Lung (tissue), 11 donors: ENCODE measurements at regions not wholly inside any gene's neighbourhood (a gene's known extent, or its start where the extent isn't known, plus 50 kb on each side); places are given as distances from the start of the nearest gene placed in this dataset.
"Not testable (repeated sequence)": the region's sequence is repeated elsewhere in the genome, so short reads cannot be mapped to it uniquely, and the experiment has no call there.

ENCODE experiments used
- ATAC-seq: fragments of 200-7000 bp; cut with Tn5 transposase; one replicate; pipeline ENCODE4 v1.9.1; 2020; ENCODE audit warnings: moderate number of reproducible peaks; ENCODE audit not compliant: insufficient read depth, low FRiP score
- DNase-seq, 3 donors: peaks; one replicate each; pipeline ENCODE4 v3.0.0-alpha.2; 2013 to 2017
- H3K27ac ChIP-seq, 2 donors: one replicate each; pipeline ENCODE4 v1.5.1; 2013; ENCODE audit warnings: mild to moderate bottlenecking in 2 of 2, moderate library complexity in 2 of 2, control low read depth in 1 of 2, inconsistent platforms in 1 of 2, low read depth in 1 of 2, low read length in 1 of 2
- H3K27me3 ChIP-seq, 3 donors: one replicate each; pipeline ENCODE4 v1.5.1; 2013; ENCODE audit warnings: low read length in 2 of 3; ENCODE audit not compliant: control insufficient read depth in 3 of 3, insufficient read depth in 3 of 3
- H3K36me3 ChIP-seq, 4 donors: one replicate each; pipeline ENCODE4 v1.5.1; 2013; ENCODE audit warnings: low read length in 4 of 4, mild to moderate bottlenecking in 1 of 4, moderate library complexity in 1 of 4; ENCODE audit not compliant: control insufficient read depth in 4 of 4, insufficient read depth in 4 of 4
- H3K4me1 ChIP-seq, 5 donors: one replicate each; pipeline ENCODE4 v1.5.1; 2013; ENCODE audit warnings: low read length in 5 of 5, mild to moderate bottlenecking in 2 of 5, moderate library complexity in 1 of 5; ENCODE audit not compliant: control insufficient read depth in 5 of 5, insufficient read depth in 5 of 5
- H3K4me3 ChIP-seq: one replicate; pipeline ENCODE4 v1.5.1; 2013; ENCODE audit warnings: mild to moderate bottlenecking, control low read depth, moderate library complexity
- H3K9ac ChIP-seq, 2 donors: one replicate each; pipeline ENCODE4 v1.5.1; 2013; ENCODE audit warnings: low read length in 2 of 2, control low read depth in 1 of 2; ENCODE audit not compliant: insufficient read depth in 1 of 2
- H3K9me3 ChIP-seq, 4 donors: one replicate each; pipeline ENCODE4 v1.5.1; 2013; ENCODE audit warnings: low read length in 3 of 4, mild to moderate bottlenecking in 1 of 4, moderate library complexity in 1 of 4; ENCODE audit not compliant: control insufficient read depth in 4 of 4, insufficient read depth in 3 of 4
- WGBS, 2 donors: extraction: QIAGEN DNeasy Blood & Tissue Kit; methylation state at CpG; one replicate each; pipeline ENCODE4 v1.1.7; 2013; 5-methylcytosine and 5-hydroxymethylcytosine counted together
- TF ChIP-seq, protein P1 (sequence below): IDR thresholded peaks from 2 replicates; pipeline ENCODE4 v1.5.1; 2012; ENCODE audit warnings: mild to moderate bottlenecking; ENCODE audit errors: control extremely low read depth, extremely low read depth
- donor health status: control.
- donor health status: control.
- donor health status: Bipolar disorder and iron deficiency.
- donor health status: healthy.
- donor health status: DM: yes; HTN: yes; CAD: no.

DNA sequence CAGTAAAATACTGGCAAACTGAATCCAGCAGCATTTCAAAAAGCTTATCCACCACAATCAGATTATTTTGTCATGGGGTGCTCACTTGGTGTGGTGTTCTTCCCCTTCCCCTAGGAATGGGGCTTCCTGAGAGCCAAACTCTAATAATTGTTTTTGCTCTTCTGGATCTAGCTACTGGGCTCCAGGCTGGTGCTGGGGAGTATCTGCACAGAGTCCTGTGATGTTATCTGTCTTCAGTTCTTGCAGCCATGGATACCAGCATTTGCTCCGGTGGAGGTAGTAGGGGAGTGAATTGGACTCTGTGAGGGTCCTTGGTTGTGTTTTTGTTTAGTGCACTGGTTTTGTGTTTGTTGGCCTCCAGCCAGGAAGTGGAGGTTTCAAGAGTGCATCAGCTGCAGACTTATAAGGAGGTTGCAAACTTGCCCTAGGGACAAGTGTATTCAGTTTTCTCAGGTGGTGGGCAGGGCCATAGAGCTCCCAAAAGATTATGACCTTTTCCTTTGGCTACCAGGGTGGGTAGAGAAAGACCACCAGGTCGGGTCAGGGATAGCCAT is 308.5 kb upstream of the MAGI2 start:
- TF ChIP-seq, protein P1, sequence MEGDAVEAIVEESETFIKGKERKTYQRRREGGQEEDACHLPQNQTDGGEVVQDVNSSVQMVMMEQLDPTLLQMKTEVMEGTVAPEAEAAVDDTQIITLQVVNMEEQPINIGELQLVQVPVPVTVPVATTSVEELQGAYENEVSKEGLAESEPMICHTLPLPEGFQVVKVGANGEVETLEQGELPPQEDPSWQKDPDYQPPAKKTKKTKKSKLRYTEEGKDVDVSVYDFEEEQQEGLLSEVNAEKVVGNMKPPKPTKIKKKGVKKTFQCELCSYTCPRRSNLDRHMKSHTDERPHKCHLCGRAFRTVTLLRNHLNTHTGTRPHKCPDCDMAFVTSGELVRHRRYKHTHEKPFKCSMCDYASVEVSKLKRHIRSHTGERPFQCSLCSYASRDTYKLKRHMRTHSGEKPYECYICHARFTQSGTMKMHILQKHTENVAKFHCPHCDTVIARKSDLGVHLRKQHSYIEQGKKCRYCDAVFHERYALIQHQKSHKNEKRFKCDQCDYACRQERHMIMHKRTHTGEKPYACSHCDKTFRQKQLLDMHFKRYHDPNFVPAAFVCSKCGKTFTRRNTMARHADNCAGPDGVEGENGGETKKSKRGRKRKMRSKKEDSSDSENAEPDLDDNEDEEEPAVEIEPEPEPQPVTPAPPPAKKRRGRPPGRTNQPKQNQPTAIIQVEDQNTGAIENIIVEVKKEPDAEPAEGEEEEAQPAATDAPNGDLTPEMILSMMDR, result no peak
- no peaks in the 10 kb centered on the region for H3K27me3 ChIP-seq
- DNase-seq (no peak), ATAC-seq (no peak)
- no peak overlapping the region for H3K9ac ChIP-seq
- no peaks in the 10 kb centered on the region for H3K4me1 ChIP-seq
- H3K9me3 ChIP-seq, result no peaks in the 10 kb centered on the region
- no peaks in the 10 kb centered on the region for H3K36me3 ChIP-seq
- no peak overlapping the region for H3K27ac ChIP-seq
- WGBS, 2 donors, result 58 to 76% methylated on average over 2 of the region's 2 CpGs
- H3K4me3 ChIP-seq, result no peak overlapping the region

DNA sequence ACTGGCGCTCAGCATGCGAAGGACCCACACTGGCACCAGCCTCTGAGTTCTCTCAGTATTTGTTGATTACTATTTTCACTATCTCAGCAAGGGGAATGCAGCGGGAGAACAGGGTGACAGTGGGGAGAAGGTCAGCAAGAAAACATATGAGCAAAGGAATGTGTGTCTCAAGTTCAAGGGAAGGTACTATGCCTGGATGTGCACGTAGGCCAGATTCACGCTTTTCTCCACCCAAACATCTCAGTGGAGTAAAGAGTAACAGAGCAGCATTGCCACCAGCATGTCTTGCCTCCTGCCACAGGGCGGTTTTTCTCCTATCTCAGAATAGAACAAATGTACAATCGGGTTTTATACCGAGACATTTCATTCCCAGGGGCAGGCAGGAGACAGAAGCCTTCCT is 297.5 kb upstream of the MAGI2 start:
- H3K27me3 ChIP-seq, ATAC-seq, H3K9ac ChIP-seq, H3K4me1 ChIP-seq, H3K9me3 ChIP-seq, H3K4me3 ChIP-seq, H3K27ac ChIP-seq, DNase-seq, H3K36me3 ChIP-seq: not testable (repeated sequence)
- 93 to 94% methylated on average over 8 of the region's 8 CpGs for WGBS, 2 donors

DNA sequence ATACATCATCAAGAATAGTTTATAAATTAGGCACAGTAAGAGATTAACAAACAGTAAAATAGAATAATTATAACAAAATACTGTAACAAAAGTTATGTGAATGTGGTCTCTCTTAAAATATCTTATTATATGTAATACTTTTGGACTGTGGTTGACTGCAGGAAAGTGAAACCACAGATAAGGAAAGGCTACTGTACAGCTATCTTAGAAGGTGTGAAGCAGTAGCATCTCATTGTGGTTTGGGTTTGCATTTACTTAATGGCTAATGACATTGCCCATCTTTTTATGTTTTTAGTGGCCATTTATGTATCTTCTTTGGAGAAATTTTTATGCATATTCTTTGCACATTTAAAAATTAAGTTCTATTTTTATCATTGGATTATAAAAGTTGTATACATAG is 296.4 kb upstream of the MAGI2 start:
- no peak for ATAC-seq
- H3K27me3 ChIP-seq, result no peaks in the 10 kb centered on the region

DNA sequence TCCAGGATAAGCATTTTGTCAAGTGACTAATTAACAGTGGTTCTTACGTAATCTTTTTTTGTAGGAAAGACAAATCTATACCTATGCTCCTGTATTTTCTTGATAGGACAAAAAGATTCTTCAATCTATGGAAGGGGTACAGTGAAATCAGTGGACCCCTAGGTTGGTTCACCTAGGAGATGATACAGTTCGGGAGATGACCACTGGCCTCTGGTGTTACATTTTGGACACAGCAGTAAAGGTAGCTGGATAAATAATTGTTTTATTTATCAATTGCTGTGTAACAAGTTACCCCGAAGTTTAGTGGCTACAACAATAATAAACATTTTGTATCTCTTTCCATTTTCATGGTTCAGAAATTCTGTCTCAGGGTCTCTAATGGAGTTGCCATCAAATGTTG is 288.2 kb upstream of the MAGI2 start:
- Histone ChIP-seq H3K27ac (no peak overlapping the region), H3K9ac (no peak overlapping the region), H3K4me1 (no peaks in the 10 kb centered on the region), H3K36me3 (no peaks in the 10 kb centered on the region), H3K27me3 (no peaks in the 10 kb centered on the region), H3K9me3 (no peaks in the 10 kb centered on the region), H3K4me3 (no peak overlapping the region)
- DNase-seq, result no peak
- no peak for ATAC-seq
- TF ChIP-seq, protein P1, result no peak
- 50 to 57% methylated on average over 3 of the region's 3 CpGs for WGBS, 2 donors

More for the DNA sequence above, 296.4 kb upstream of the MAGI2 start:
- no peak for DNase-seq
- H3K9ac ChIP-seq, result no peak overlapping the region
- TF ChIP-seq, protein P1, result no peak
- H3K4me3 ChIP-seq, result no peak overlapping the region
- no peaks in the 10 kb centered on the region for H3K36me3 ChIP-seq
- no peaks in the 10 kb centered on the region for H3K4me1 ChIP-seq
- H3K9me3 ChIP-seq, result no peaks in the 10 kb centered on the region
- H3K27ac ChIP-seq, result no peak overlapping the region
